Epithelial cell of proximal tubule (primary cell): ENCODE measurements at regions not wholly inside any gene's neighbourhood (a gene's known extent, or its start where the extent isn't known, plus 50 kb on each side); places are given as distances from the start of the nearest gene placed in this dataset.

Experiments
- DNase-seq: peaks from one replicate; pipeline ENCODE4 v3.0.0-alpha.2; 2011; ENCODE audit warnings: low read depth
- H3K4me3 ChIP-seq: 2 replicates; pipeline ENCODE4 v1.5.1; 2011; ENCODE audit warnings: low read depth, mild to moderate bottlenecking, low read length
- CTCF ChIP-seq: conservative IDR thresholded peaks from 2 replicates; pipeline ENCODE4 v1.5.1; 2012; ENCODE audit warnings: low read depth, mild to moderate bottlenecking, low read length

- no peak for DNase-seq
- TF ChIP-seq CTCF: no peak
- H3K4me3 ChIP-seq: no peak overlapping the region
These were observed 152.8 kb downstream of the BCL11A start for GRCh38 chr2:60400462-60401246.

GRCh38 chr2:60394463-60394862 lies 159.0 kb downstream of the BCL11A start:
- TF ChIP-seq CTCF: no peak
- H3K4me3 ChIP-seq: no peak overlapping the region
- DNase-seq: no peak

GRCh38 chr2:60391649-60392375 lies 161.6 kb downstream of the BCL11A start:
- no peak overlapping the region for H3K4me3 ChIP-seq
- TF ChIP-seq CTCF: no peak
- no peak for DNase-seq

- no peak for TF ChIP-seq CTCF
- DNase-seq: no peak
- H3K4me3 ChIP-seq: no peak overlapping the region
These were observed 162.2 kb downstream of the BCL11A start for GRCh38 chr2:60391230-60391629.

- no peak for DNase-seq
- TF ChIP-seq CTCF: no peak
- H3K4me3 ChIP-seq: no peak overlapping the region
These were observed 167.0 kb downstream of the BCL11A start for GRCh38 chr2:60386436-60386835.

- no peak for TF ChIP-seq CTCF
- no peak overlapping the region for H3K4me3 ChIP-seq
- DNase-seq: no peak
These were observed 167.8 kb downstream of the BCL11A start for GRCh38 chr2:60385648-60386047.
